ENCODE measurements at regions not wholly inside any gene's neighbourhood (a gene's known extent, or its start where the extent isn't known, plus 50 kb on each side); places are given as distances from the start of the nearest gene placed in this dataset.

DNA sequence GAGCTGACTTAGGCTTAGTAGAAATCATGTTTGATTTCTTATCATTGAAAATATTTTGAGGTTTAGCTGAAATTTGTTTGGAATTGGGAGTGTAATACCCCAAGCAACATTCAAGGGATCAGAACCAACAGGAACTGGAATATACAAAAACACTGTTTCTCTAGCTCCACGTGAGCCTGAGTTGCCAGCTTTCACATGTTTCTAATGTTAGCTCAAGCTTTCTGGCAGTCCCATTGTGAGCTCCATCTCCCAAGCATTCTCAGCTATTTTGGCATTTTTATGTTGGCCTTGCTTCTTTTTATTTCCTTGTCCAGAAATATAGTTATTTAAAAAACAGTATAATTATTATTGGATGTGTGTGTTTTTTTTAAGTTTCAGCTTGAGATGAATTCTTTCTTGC, 427.1 kb upstream of the DPH6 start:
- intact Hi-C loops (cut with micrococcal nuclease), result no loop called here
- no peak for DNase-seq

GRCh38 chr15:35974052-35974451, 428.1 kb upstream of the DPH6 start:
- intact Hi-C loops (cut with micrococcal nuclease), result no loop called here
- POLR2A ChIA-PET, result no interaction called here
- CTCF ChIA-PET, result interaction anchor here (1.2 kb wide), 1 partner anchor 11 kb away, joined by 3 read pairs; no protein-coding TSS in a partner anchor
- no peaks in the 10 kb centered on the region for H3K36me3 Mint-ChIP-seq (ENCODE audit: low read depth)
- DNase-seq (no peak), ATAC-seq (no peak)
- no peaks in the 10 kb centered on the region for H3K4me1 Mint-ChIP-seq (ENCODE audit: low read depth)
- H3K27ac Mint-ChIP-seq, result no peak overlapping the region
- H3K27me3 Mint-ChIP-seq, result no peaks in the 10 kb centered on the region
- H3K9me3 Mint-ChIP-seq, result no peaks in the 10 kb centered on the region
- TF ChIP-seq, protein P1, sequence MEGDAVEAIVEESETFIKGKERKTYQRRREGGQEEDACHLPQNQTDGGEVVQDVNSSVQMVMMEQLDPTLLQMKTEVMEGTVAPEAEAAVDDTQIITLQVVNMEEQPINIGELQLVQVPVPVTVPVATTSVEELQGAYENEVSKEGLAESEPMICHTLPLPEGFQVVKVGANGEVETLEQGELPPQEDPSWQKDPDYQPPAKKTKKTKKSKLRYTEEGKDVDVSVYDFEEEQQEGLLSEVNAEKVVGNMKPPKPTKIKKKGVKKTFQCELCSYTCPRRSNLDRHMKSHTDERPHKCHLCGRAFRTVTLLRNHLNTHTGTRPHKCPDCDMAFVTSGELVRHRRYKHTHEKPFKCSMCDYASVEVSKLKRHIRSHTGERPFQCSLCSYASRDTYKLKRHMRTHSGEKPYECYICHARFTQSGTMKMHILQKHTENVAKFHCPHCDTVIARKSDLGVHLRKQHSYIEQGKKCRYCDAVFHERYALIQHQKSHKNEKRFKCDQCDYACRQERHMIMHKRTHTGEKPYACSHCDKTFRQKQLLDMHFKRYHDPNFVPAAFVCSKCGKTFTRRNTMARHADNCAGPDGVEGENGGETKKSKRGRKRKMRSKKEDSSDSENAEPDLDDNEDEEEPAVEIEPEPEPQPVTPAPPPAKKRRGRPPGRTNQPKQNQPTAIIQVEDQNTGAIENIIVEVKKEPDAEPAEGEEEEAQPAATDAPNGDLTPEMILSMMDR (IDR thresholded peaks at IDR 0.05), result no peak
- H3K4me3 Mint-ChIP-seq, result no peak overlapping the region

More for the DNA sequence above, 427.1 kb upstream of the DPH6 start:
- ChIA-PET POLR2A (interaction anchor here (0.5 kb wide), 1 partner anchor 371 kb away, joined by 3 read pairs; no protein-coding TSS in a partner anchor), CTCF (no interaction called here)
- Mint-ChIP-seq H3K9me3 (no peaks in the 10 kb centered on the region), H3K36me3 (ENCODE audit: low read depth) (no peaks in the 10 kb centered on the region), H3K4me1 (ENCODE audit: low read depth) (no peaks in the 10 kb centered on the region), H3K27ac (no peak overlapping the region), H3K27me3 (no peaks in the 10 kb centered on the region), H3K4me3 (no peak overlapping the region)
- no peak for ATAC-seq
- TF ChIP-seq, protein P1 (IDR thresholded peaks at IDR 0.05), result no peak

- Mint-ChIP-seq H3K27ac (no peak overlapping the region), H3K4me1 (ENCODE audit: low read depth) (no peaks in the 10 kb centered on the region), H3K9me3 (no peaks in the 10 kb centered on the region), H3K27me3 (no peaks in the 10 kb centered on the region), H3K36me3 (ENCODE audit: low read depth) (no peaks in the 10 kb centered on the region), H3K4me3 (no peak overlapping the region)
- TF ChIP-seq, protein P1 (IDR thresholded peaks at IDR 0.05), result no peak
- POLR2A ChIA-PET, result no interaction called here
- ATAC-seq, result no peak
- no peak for DNase-seq
- intact Hi-C loops (cut with micrococcal nuclease), result no loop called here
- CTCF ChIA-PET, result no interaction called here
These were observed 430.0 kb upstream of the DPH6 start for GRCh38 chr15:35975941-35976340.

DNA sequence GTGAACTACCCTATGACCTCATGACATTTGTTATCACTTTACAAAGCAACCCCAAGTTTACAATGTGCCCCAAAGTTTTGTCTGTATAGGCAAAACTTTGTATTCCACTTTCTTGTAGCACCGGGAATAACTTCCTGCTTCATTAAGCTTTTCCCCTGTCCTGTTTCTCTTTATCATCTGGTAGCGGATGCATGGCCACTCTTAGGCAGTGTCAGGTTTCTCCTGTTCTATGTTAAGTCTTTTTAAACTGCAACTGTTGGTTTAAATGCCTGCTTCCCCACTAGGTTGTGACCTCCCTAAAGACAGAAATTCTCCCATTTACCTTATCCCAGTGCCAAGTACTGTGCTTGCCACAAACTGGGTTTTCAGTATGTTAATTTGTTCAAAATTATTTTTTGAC, 433.6 kb upstream of the DPH6 start:
- Mint-ChIP-seq H3K36me3 (ENCODE audit: low read depth) (no peaks in the 10 kb centered on the region), H3K9me3 (no peaks in the 10 kb centered on the region), H3K4me3 (no peak overlapping the region), H3K27ac (no peak overlapping the region), H3K27me3 (no peaks in the 10 kb centered on the region), H3K4me1 (ENCODE audit: low read depth) (no peaks in the 10 kb centered on the region)
- ATAC-seq (no peak), DNase-seq (no peak)
- ChIA-PET POLR2A (no interaction called here), CTCF (no interaction called here)
- TF ChIP-seq, protein P1 (IDR thresholded peaks at IDR 0.05), result no peak
- intact Hi-C loops (cut with micrococcal nuclease), result no loop called here

DNA sequence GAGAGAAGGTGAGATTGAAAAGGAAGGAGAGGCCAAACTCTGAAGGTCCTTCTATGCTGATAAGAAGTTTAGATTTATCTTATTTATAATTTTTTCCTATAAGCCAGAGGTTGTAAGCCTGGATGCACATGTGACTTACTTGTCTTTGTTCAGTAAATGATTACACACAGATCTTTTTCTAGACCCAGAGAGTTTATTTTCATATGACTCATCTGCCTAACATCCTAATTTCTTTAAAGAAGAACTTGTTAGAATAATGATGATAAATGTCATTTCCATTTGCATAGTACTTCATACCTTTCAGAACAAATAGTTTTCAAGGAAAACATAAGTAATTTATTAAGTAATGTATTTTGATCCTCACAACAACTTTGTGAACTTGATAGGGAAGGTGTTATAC, 434.8 kb upstream of the DPH6 start:
- no peak for DNase-seq
- H3K4me1 Mint-ChIP-seq (ENCODE audit: low read depth), result no peaks in the 10 kb centered on the region
- TF ChIP-seq, protein P1 (IDR thresholded peaks at IDR 0.05), result no peak
- H3K27me3 Mint-ChIP-seq, result no peaks in the 10 kb centered on the region
- ATAC-seq, result no peak
- H3K4me3 Mint-ChIP-seq, result no peak overlapping the region
- ChIA-PET POLR2A (no interaction called here), CTCF (no interaction called here)
- H3K36me3 Mint-ChIP-seq (ENCODE audit: low read depth), result no peaks in the 10 kb centered on the region
- no peaks in the 10 kb centered on the region for H3K9me3 Mint-ChIP-seq
- H3K27ac Mint-ChIP-seq, result no peak overlapping the region
- intact Hi-C loops (cut with micrococcal nuclease), result no loop called here
